Loucy (cell line): ENCODE measurements at regions not wholly inside any gene's neighbourhood (a gene's known extent, or its start where the extent isn't known, plus 50 kb on each side); places are given as distances from the start of the nearest gene placed in this dataset.

Source experiments
- H2AFZ ChIP-seq: fragments of 200-600 bp; sonication (generic); 2 replicates; pipeline ENCODE4 v1.6.0; 2016; ENCODE audit warnings: antibody characterized with exemption, mild to moderate bottlenecking, low read length, moderate library complexity
- H3F3A ChIP-seq: fragments of 200-600 bp; 2 replicates; pipeline ENCODE4 v1.6.0; 2016; ENCODE audit warnings: antibody characterized with exemption, low read depth, mild to moderate bottlenecking
- H3K27me3 ChIP-seq: fragments of 200-600 bp; sonication (generic); 2 replicates; pipeline ENCODE4 v1.6.1; 2014; ENCODE audit warnings: low read length, mild to moderate bottlenecking; ENCODE audit not compliant: insufficient read depth, poor library complexity, severe bottlenecking
- H3K36me3 ChIP-seq: fragments of 200-600 bp; sonication (generic); 2 replicates; pipeline ENCODE4 v1.6.1; 2016; ENCODE audit warnings: low read length; ENCODE audit not compliant: insufficient read depth
- H3K4me1 ChIP-seq: fragments of 200-600 bp; sonication (generic); 2 replicates; pipeline ENCODE4 v1.5.1; 2014; ENCODE audit warnings: low read length, mild to moderate bottlenecking; ENCODE audit not compliant: insufficient read depth, poor library complexity, severe bottlenecking
- H3K4me2 ChIP-seq: fragments of 200-600 bp; sonication (generic); 2 replicates; pipeline ENCODE4 v1.6.0; 2014; ENCODE audit warnings: antibody characterized with exemption, low read length, low read depth, mild to moderate bottlenecking; ENCODE audit not compliant: poor library complexity, severe bottlenecking
- H3K4me3 ChIP-seq: fragments of 200-600 bp; sonication (generic); 2 replicates; pipeline ENCODE4 v1.5.1; 2014; ENCODE audit warnings: low read length, mild to moderate bottlenecking, mixed read lengths; ENCODE audit not compliant: poor library complexity, severe bottlenecking
- H3K79me2 ChIP-seq: fragments of 200-600 bp; sonication (generic); 2 replicates; pipeline ENCODE4 v1.6.1; 2014; ENCODE audit warnings: low read length; ENCODE audit not compliant: insufficient read depth
- H3K9ac ChIP-seq: fragments of 200-600 bp; sonication (generic); 2 replicates; pipeline ENCODE4 v1.6.0; 2014; ENCODE audit warnings: mild to moderate bottlenecking, low read depth, low read length, moderate library complexity; ENCODE audit not compliant: poor library complexity, severe bottlenecking
- H3K9me2 ChIP-seq: fragments of 200-600 bp; sonication (generic); replicated peaks from 2 replicates; pipeline ENCODE4 v1.6.1; 2016; ENCODE audit warnings: low read depth, low read length, mixed read lengths
- H3K9me3 ChIP-seq: fragments of 200-600 bp; sonication (generic); 2 replicates; pipeline ENCODE4 v1.6.1; 2014; ENCODE audit warnings: mild to moderate bottlenecking, antibody characterized with exemption, low read length, low read depth; ENCODE audit not compliant: insufficient read depth
- H4K20me1 ChIP-seq: fragments of 200-600 bp; sonication (generic); 2 replicates; pipeline ENCODE4 v1.6.0; 2014; ENCODE audit warnings: antibody characterized with exemption, low read length, mild to moderate bottlenecking; ENCODE audit not compliant: insufficient read depth, poor library complexity, severe bottlenecking
- CTCF ChIP-seq: fragments of 200-600 bp; sonication (generic); conservative IDR thresholded peaks from 2 replicates; pipeline ENCODE4 v1.5.1; 2014; ENCODE audit warnings: mild to moderate bottlenecking, antibody characterized with exemption, low read length
- EZH2phosphoT487 ChIP-seq: fragments of 200-600 bp; IDR thresholded peaks from 2 replicates; pipeline ENCODE4 v1.6.1; 2018; ENCODE audit warnings: antibody characterized with exemption, mild to moderate bottlenecking, moderate library complexity, borderline replicate concordance

GRCh38 chr10:64368298-64368697, 847.1 kb downstream of the REEP3 start:
- Histone ChIP-seq H3K36me3 (no peaks in the 10 kb centered on the region), H3K9ac (no peak overlapping the region), H3K9me2 (no peaks in the 10 kb centered on the region), H3K79me2 (no peaks in the 10 kb centered on the region), H3K4me2 (no peak overlapping the region), H4K20me1 (no peaks in the 10 kb centered on the region), H3F3A (no peaks in the 10 kb centered on the region), H3K4me1 (no peaks in the 10 kb centered on the region), H3K4me3 (no peak overlapping the region), H3K27me3 (no peaks in the 10 kb centered on the region), H3K9me3 (no peaks in the 10 kb centered on the region), H2AFZ (no peak overlapping the region)
- TF ChIP-seq EZH2phosphoT487 (no peak), CTCF (no peak)

- Histone ChIP-seq H3K4me3 (no peak overlapping the region), H3K4me2 (no peak overlapping the region), H4K20me1 (no peaks in the 10 kb centered on the region), H3K4me1 (no peaks in the 10 kb centered on the region), H3K9ac (no peak overlapping the region), H2AFZ (no peak overlapping the region), H3K9me3 (no peaks in the 10 kb centered on the region), H3K9me2 (no peaks in the 10 kb centered on the region), H3K79me2 (no peaks in the 10 kb centered on the region), H3K27me3 (no peaks in the 10 kb centered on the region), H3K36me3 (no peaks in the 10 kb centered on the region), H3F3A (no peaks in the 10 kb centered on the region)
- TF ChIP-seq CTCF, result no peak
- TF ChIP-seq EZH2phosphoT487, result no peak
These were observed 848.9 kb downstream of the REEP3 start for GRCh38 chr10:64369885-64370773.

DNA sequence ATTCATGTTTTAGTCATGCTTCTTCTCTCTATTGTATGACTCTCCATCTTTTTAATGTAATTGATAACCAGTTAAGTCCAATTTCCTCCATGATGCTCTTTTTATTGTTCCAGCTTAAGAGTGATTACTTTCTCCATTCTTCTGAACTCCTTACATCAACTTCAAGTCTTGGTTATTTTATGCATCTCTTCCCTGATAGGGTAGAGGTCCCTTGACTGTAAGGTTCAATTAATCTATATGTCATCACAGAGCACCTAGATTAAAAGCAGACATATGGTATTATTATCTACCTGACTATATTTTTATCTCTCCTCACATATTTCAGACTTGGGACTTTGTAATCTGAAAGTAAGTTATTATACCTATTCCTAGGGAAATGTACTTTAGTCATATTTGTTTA, 853.1 kb downstream of the REEP3 start:
- no peak overlapping the region for H3K9ac ChIP-seq
- TF ChIP-seq EZH2phosphoT487 (no peak), CTCF (no peak)
- no peak overlapping the region for H2AFZ ChIP-seq

More for the DNA sequence above, 853.1 kb downstream of the REEP3 start:
- Histone ChIP-seq H3K4me3 (no peak overlapping the region), H3K9me2 (no peaks in the 10 kb centered on the region), H3K4me2 (no peak overlapping the region), H3K9me3 (no peaks in the 10 kb centered on the region), H3K27me3 (no peaks in the 10 kb centered on the region), H3F3A (no peaks in the 10 kb centered on the region), H4K20me1 (no peaks in the 10 kb centered on the region), H3K79me2 (no peaks in the 10 kb centered on the region), H3K36me3 (no peaks in the 10 kb centered on the region), H3K4me1 (no peaks in the 10 kb centered on the region)
